LHCN-M2 (cell line): ENCODE measurements at regions not wholly inside any gene's neighbourhood (a gene's known extent, or its start where the extent isn't known, plus 50 kb on each side); places are given as distances from the start of the nearest gene placed in this dataset.

ENCODE experiments used
- DNase-seq: peaks from one replicate; pipeline ENCODE4 v3.0.0-alpha.2; 2012; ENCODE audit warnings: low read depth

- DNase-seq, result no peak
Observed at GRCh38 chr4:140281828-140282552, 91.5 kb upstream of the SCOC start.

- no peak for DNase-seq
Observed at GRCh38 chr4:140277576-140277975, 95.9 kb upstream of the SCOC start.

GRCh38 chr4:140271553-140271952, 101.9 kb upstream of the SCOC start:
- no peak for DNase-seq

GRCh38 chr4:140269369-140269768, 104.1 kb upstream of the SCOC start:
- DNase-seq, result no peak

GRCh38 chr4:140268186-140268841, 105.1 kb upstream of the SCOC start:
- DNase-seq, result no peak

- no peak for DNase-seq
Observed at GRCh38 chr4:140267576-140267975, 105.9 kb upstream of the SCOC start.

- DNase-seq, result peak; percentile 47
Observed at GRCh38 chr4:140266958-140267568, 106.4 kb upstream of the SCOC start.

- peak; percentile 70 for DNase-seq
Observed at GRCh38 chr4:140260227-140260626, 106.2 kb upstream of the MAML3 start.

GRCh38 chr4:140258476-140258875, 104.5 kb upstream of the MAML3 start:
- no peak for DNase-seq

- no peak for DNase-seq
Observed at GRCh38 chr4:140257461-140258305, 103.7 kb upstream of the MAML3 start.

- DNase-seq, result no peak
Observed at GRCh38 chr4:140256941-140257340, 103.0 kb upstream of the MAML3 start.

GRCh38 chr4:140256335-140256734, 102.4 kb upstream of the MAML3 start:
- DNase-seq, result peak; percentile 56

GRCh38 chr4:140255927-140256326, 101.9 kb upstream of the MAML3 start:
- DNase-seq, result no peak

- no peak for DNase-seq
Observed at GRCh38 chr4:140255467-140255866, 101.5 kb upstream of the MAML3 start.

- no peak for DNase-seq
Observed at GRCh38 chr4:140254651-140255299, 100.8 kb upstream of the MAML3 start.

- no peak for DNase-seq
Observed at GRCh38 chr4:140253556-140254027, 99.6 kb upstream of the MAML3 start.

GRCh38 chr4:140252742-140253555, 99.0 kb upstream of the MAML3 start:
- peak; percentile 54 for DNase-seq

- DNase-seq, result no peak
Observed at GRCh38 chr4:140252141-140252741, 98.3 kb upstream of the MAML3 start.

GRCh38 chr4:140251571-140251970, 97.6 kb upstream of the MAML3 start:
- no peak for DNase-seq

GRCh38 chr4:140250989-140251552, 97.1 kb upstream of the MAML3 start:
- no peak for DNase-seq
